ENCODE measurements at regions not wholly inside any gene's neighbourhood (a gene's known extent, or its start where the extent isn't known, plus 50 kb on each side); places are given as distances from the start of the nearest gene placed in this dataset.
A peak's percentile ranks its signal among the peaks of the same experiment; 100 is the strongest.

- DNase-seq, result peak; percentile 9
Observed at GRCh38 chr16:86664522-86665318, 86.4 kb downstream of the FOXL1 start.

- no peak for DNase-seq
Observed at GRCh38 chr16:86665319-86665675, 86.9 kb downstream of the FOXL1 start.

- no peak for DNase-seq
Observed at GRCh38 chr16:86665929-86666328, 87.6 kb downstream of the FOXL1 start.

GRCh38 chr16:86667035-86667434 is 88.7 kb downstream of the FOXL1 start:
- DNase-seq, result no peak

- DNase-seq, result no peak
Observed at GRCh38 chr16:86668136-86668910, 90.0 kb downstream of the FOXL1 start.

GRCh38 chr16:86669285-86669805 is 91.0 kb downstream of the FOXL1 start:
- DNase-seq, result no peak

- DNase-seq, result no peak
Observed at GRCh38 chr16:86669937-86670749, 91.8 kb downstream of the FOXL1 start.

- DNase-seq, result no peak
Observed at GRCh38 chr16:86670750-86671234, 92.4 kb downstream of the FOXL1 start.

- DNase-seq, result no peak
Observed at GRCh38 chr16:86671486-86672178, 93.3 kb downstream of the FOXL1 start.

GRCh38 chr16:86672179-86672863 is 94.0 kb downstream of the FOXL1 start:
- DNase-seq, result no peak

GRCh38 chr16:86673090-86673955 is 95.0 kb downstream of the FOXL1 start:
- DNase-seq, result no peak

GRCh38 chr16:86673956-86674453 is 95.7 kb downstream of the FOXL1 start:
- no peak for DNase-seq

GRCh38 chr16:86676254-86676670 is 97.9 kb downstream of the FOXL1 start:
- DNase-seq, result no peak

- no peak for DNase-seq
Observed at GRCh38 chr16:86679490-86679889, 101.1 kb downstream of the FOXL1 start.

GRCh38 chr16:86680162-86680561 is 101.8 kb downstream of the FOXL1 start:
- DNase-seq, result no peak

GRCh38 chr16:86680661-86681030 is 102.3 kb downstream of the FOXL1 start:
- no peak for DNase-seq

GRCh38 chr16:86681031-86681756 is 102.8 kb downstream of the FOXL1 start:
- DNase-seq, result no peak

- DNase-seq, result no peak
Observed at GRCh38 chr16:86681757-86682106, 103.4 kb downstream of the FOXL1 start.

GRCh38 chr16:86682219-86682904 is 104.0 kb downstream of the FOXL1 start:
- DNase-seq, result no peak

All from hematopoietic multipotent progenitor cell treated with erythropoietin and hydrocortisone succinate and interleukin-3 and kit ligand, for 8 days (in vitro differentiated cells).